KMS-11 (cell line): ENCODE measurements at regions not wholly inside any gene's neighbourhood (a gene's known extent, or its start where the extent isn't known, plus 50 kb on each side); places are given as distances from the start of the nearest gene placed in this dataset.

Source experiments
- H2AFZ ChIP-seq: fragments of 200-600 bp; sonication (generic); 2 replicates; pipeline ENCODE4 v1.6.1; 2016; ENCODE audit warnings: antibody characterized with exemption, mixed run types, low read depth
- H3K27ac ChIP-seq: fragments of 200-600 bp; sonication (generic); 2 replicates; pipeline ENCODE4 v1.6.1; 2016; ENCODE audit warnings: mild to moderate bottlenecking, mixed run types
- H3K27me3 ChIP-seq: fragments of 200-600 bp; sonication (generic); 2 replicates; pipeline ENCODE4 v1.6.1; 2017; ENCODE audit warnings: mild to moderate bottlenecking, low read depth, mixed run types, moderate library complexity; ENCODE audit not compliant: insufficient read depth
- H3K36me3 ChIP-seq: fragments of 200-600 bp; sonication (generic); 2 replicates; pipeline ENCODE4 v1.6.1; 2017; ENCODE audit warnings: mild to moderate bottlenecking, mixed run types; ENCODE audit not compliant: insufficient read depth
- H3K4me1 ChIP-seq: fragments of 200-600 bp; sonication (generic); 2 replicates; pipeline ENCODE4 v1.6.1; 2016; ENCODE audit warnings: mild to moderate bottlenecking, low read depth, mixed run types; ENCODE audit not compliant: poor library complexity, severe bottlenecking
- H3K4me2 ChIP-seq: fragments of 200-600 bp; sonication (generic); 2 replicates; pipeline ENCODE4 v1.7.0; 2016; ENCODE audit warnings: mild to moderate bottlenecking, mixed run types
- H3K4me3 ChIP-seq: fragments of 200-600 bp; sonication (generic); IDR thresholded peaks from 2 replicates; pipeline ENCODE4 v1.6.1; 2017; ENCODE audit warnings: low read depth, low read length, mixed read lengths; ENCODE audit not compliant: insufficient read depth
- H3K79me2 ChIP-seq: fragments of 200-600 bp; sonication (generic); 2 replicates; pipeline ENCODE4 v1.6.1; 2016; ENCODE audit warnings: low read depth, mixed run types; ENCODE audit not compliant: insufficient read depth
- H3K9ac ChIP-seq: fragments of 200-600 bp; sonication (generic); 2 replicates; pipeline ENCODE4 v1.6.1; 2016; ENCODE audit warnings: mild to moderate bottlenecking, mixed run types
- H4K20me1 ChIP-seq: fragments of 200-600 bp; sonication (generic); 2 replicates; pipeline ENCODE4 v1.6.1; 2016; ENCODE audit warnings: mild to moderate bottlenecking, mixed run types; ENCODE audit not compliant: insufficient read depth
- TF ChIP-seq, protein P1 (sequence below): fragments of 200-600 bp; sonication (generic); conservative IDR thresholded peaks from 2 replicates; pipeline ENCODE4 v1.6.1; 2017; ENCODE audit warnings: low read depth, mild to moderate bottlenecking, antibody characterized with exemption, low read length, moderate library complexity, mixed read lengths

DNA sequence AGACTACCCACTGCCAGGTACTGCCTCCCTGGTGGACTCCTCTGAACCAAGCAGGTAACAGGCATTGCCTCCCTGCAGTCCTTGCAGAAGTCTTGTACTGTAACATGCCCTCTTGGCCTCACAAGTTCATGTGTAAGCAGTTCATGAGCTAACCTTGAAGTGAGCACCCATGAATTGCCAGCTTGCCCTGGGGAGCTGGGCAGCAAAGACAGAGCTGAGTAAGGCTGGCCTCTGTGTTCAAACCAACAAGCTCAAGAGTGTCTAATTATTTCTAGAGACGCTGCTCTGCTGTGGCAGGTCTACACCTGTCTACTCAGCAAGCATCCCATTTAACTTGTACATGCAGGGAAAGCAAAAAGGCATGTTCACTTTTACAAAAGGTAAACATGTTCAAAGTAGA, 113.5 kb downstream of the FEM1C start:
- Histone ChIP-seq H2AFZ (no peak overlapping the region), H3K27ac (no peak overlapping the region)

DNA sequence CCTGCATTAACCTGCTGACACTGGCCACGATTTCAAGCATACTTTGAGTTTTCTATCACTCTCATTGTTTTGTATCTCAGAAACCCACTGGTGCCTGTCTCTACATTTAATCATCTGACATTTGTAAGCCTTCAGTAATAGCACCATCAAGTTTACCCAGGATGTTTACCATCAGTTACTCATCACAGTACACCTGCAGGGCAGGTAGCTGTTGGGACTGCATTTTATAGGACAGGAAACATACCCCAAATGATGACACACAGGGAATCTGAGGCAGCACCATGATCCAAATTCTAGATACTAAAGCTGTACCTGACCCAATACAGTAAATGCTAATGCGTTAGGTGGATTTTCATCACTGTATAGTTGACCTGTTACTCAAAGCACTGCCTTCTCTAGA, 114.2 kb downstream of the FEM1C start:
- Histone ChIP-seq H4K20me1 (no peaks in the 10 kb centered on the region), H3K4me3 (no peak overlapping the region), H3K27me3 (no peaks in the 10 kb centered on the region), H2AFZ (no peak overlapping the region), H3K36me3 (no peaks in the 10 kb centered on the region), H3K27ac (no peak overlapping the region), H3K9ac (no peak overlapping the region), H3K4me1 (no peaks in the 10 kb centered on the region), H3K4me2 (no peak overlapping the region), H3K79me2 (no peaks in the 10 kb centered on the region)
- TF ChIP-seq, protein P1, sequence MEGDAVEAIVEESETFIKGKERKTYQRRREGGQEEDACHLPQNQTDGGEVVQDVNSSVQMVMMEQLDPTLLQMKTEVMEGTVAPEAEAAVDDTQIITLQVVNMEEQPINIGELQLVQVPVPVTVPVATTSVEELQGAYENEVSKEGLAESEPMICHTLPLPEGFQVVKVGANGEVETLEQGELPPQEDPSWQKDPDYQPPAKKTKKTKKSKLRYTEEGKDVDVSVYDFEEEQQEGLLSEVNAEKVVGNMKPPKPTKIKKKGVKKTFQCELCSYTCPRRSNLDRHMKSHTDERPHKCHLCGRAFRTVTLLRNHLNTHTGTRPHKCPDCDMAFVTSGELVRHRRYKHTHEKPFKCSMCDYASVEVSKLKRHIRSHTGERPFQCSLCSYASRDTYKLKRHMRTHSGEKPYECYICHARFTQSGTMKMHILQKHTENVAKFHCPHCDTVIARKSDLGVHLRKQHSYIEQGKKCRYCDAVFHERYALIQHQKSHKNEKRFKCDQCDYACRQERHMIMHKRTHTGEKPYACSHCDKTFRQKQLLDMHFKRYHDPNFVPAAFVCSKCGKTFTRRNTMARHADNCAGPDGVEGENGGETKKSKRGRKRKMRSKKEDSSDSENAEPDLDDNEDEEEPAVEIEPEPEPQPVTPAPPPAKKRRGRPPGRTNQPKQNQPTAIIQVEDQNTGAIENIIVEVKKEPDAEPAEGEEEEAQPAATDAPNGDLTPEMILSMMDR, result no peak

More for the DNA sequence above, 113.5 kb downstream of the FEM1C start:
- no peaks in the 10 kb centered on the region for H3K36me3 ChIP-seq
- TF ChIP-seq, protein P1, result no peak
- H3K4me1 ChIP-seq, result no peaks in the 10 kb centered on the region
- H3K4me2 ChIP-seq, result no peak overlapping the region
- no peak overlapping the region for H3K4me3 ChIP-seq
- no peak overlapping the region for H3K9ac ChIP-seq
- no peaks in the 10 kb centered on the region for H4K20me1 ChIP-seq
- H3K79me2 ChIP-seq, result no peaks in the 10 kb centered on the region
- no peaks in the 10 kb centered on the region for H3K27me3 ChIP-seq

DNA sequence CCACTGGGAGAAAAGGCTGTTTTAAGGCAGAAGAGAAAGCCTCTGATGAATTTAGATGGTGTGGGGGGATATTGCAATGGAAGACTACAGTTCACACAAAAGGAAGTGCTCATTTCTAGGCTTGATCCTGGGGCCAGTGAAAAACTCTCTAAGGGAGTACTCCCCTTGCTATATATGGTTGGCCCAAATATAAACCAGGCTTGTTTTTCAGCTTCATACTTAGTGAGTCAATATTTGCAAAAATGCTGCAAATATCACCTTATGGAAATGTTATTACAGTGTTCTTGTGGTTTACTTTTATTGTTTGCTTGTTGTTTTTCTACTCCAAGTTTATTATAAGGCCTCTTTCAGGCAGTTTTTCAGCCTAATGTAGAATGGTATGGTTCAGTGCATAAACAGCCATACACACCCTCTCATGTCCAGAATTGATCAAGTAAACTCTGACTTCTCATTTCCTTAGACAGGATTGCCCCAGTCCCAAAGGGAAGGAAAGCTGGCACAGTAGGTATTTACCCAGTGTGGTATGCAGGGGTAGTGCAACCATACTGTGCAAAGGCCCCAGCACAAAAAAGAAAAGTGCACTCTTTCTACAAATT, 115.1 kb downstream of the FEM1C start:
- TF ChIP-seq, protein P1, result no peak
- Histone ChIP-seq H2AFZ (no peak overlapping the region), H3K36me3 (no peaks in the 10 kb centered on the region), H3K27me3 (no peaks in the 10 kb centered on the region), H3K9ac (no peak overlapping the region), H3K4me3 (no peak overlapping the region), H3K4me1 (no peaks in the 10 kb centered on the region), H3K27ac (no peak overlapping the region), H3K79me2 (no peaks in the 10 kb centered on the region), H3K4me2 (no peak overlapping the region), H4K20me1 (no peaks in the 10 kb centered on the region)

DNA sequence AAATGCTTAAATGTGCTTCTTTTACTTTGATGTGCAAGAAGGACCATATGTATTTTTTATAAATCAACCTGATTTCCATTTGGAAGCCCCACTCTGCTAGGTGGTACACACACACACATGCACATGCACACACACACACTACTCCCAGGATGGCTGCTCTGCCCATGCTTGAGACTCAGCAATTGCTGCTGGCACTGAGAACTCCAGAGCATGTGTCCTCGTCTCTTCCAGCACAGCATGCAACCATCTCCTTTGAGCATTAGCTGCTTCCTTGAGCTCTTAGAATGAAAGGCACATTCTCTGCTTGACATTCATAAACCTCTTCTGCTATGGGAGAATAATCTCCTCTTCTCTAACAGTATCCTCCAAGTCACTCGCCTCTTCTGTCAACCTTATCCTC, 115.9 kb downstream of the FEM1C start:
- Histone ChIP-seq H3K27ac (no peak overlapping the region), H3K36me3 (no peaks in the 10 kb centered on the region), H3K4me2 (no peak overlapping the region), H3K9ac (no peak overlapping the region), H2AFZ (no peak overlapping the region), H4K20me1 (no peaks in the 10 kb centered on the region), H3K4me1 (no peaks in the 10 kb centered on the region), H3K79me2 (no peaks in the 10 kb centered on the region), H3K27me3 (no peaks in the 10 kb centered on the region), H3K4me3 (no peak overlapping the region)
- TF ChIP-seq, protein P1, result no peak
